Mammary epithelial cell (primary cell): ENCODE measurements at regions not wholly inside any gene's neighbourhood (a gene's known extent, or its start where the extent isn't known, plus 50 kb on each side); places are given as distances from the start of the nearest gene placed in this dataset.

Experiments used
- CTCF ChIP-seq, 2 donors: IDR thresholded peaks in 1 of 2; conservative IDR thresholded peaks in 1 of 2; 2 replicates each; pipeline ENCODE4 v1.5.1; 2011 to 2012; ENCODE audit warnings: inconsistent platforms in 2 of 2, low read length in 2 of 2, mild to moderate bottlenecking in 2 of 2, control low read depth in 1 of 2, low read depth in 1 of 2; ENCODE audit not compliant: insufficient read depth in 1 of 2; ENCODE audit errors: extremely low read depth in 1 of 2
- EZH2 ChIP-seq: IDR thresholded peaks from 2 replicates; pipeline ENCODE4 v1.6.1; 2012; ENCODE audit warnings: low read length, inconsistent platforms, borderline replicate concordance

DNA sequence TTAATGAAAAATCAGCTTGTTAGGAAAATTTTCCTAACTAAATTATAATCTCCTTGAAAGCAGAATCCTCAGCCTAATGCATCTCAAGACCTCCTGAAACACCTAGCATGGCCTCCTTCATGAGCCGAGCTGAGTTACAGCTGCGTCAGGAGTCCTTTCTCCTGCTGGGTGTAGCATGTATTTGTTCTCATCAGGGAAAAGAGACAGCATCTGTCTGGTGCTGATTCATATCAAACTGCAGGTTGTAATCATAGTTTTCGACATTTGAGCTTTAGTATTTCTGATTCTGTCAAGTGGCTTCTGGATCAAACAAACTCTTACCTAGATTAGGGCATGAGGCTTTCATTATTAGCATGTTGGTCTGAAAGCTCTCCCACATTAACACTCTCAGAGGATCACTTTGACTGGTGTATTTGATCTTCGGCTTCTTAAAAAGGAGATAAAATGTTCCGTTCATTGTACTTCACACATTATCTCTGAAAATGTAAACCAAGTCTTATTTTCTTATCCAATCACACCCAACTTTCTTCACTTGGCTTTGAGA is 140.1 kb upstream of the FRG1 start:
- TF ChIP-seq CTCF (conservative IDR thresholded peaks at IDR 0.05 in 1 of 2, IDR thresholded peaks at IDR 0.05 in 1 of 2; ENCODE audit: extremely low read depth in 1 of 2, insufficient read depth in 1 of 2, low read depth in 1 of 2, low read length in 2 of 2) (no peak), EZH2 (no peak)
